Kidney capillary endothelial cell (primary cell): ENCODE measurements at regions not wholly inside any gene's neighbourhood (a gene's known extent, or its start where the extent isn't known, plus 50 kb on each side); places are given as distances from the start of the nearest gene placed in this dataset.
"Not testable (repeated sequence)": the region's sequence is repeated elsewhere in the genome, so short reads cannot be mapped to it uniquely, and the experiment has no call there.

ENCODE experiments used
- DNase-seq: peaks from one replicate; pipeline ENCODE4 v3.0.0-alpha.2; 2018; ENCODE audit warnings: low spot score

- DNase-seq, result no peak
Measured at GRCh38 chr13:63541336-63541735, 2125.7 kb upstream of the PCDH20 start.

DNA sequence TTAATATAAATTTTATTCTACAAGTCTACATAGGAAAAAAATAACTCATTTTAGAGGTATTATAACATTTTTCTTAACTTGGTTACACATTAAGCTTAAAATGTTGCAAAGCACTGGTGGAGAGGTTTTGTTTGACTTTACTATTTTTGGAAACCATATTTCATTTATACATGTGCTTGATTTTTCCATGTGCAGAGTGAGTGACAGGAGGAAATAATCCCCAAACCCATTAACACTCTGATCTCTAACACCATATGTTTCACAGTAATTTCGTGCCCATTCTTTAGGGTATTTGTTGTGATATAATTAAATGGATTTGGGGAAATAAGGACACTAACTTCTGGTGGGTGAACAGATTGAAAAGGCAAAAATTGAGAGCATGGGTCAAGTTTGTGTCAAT, 2124.4 kb upstream of the PCDH20 start:
- DNase-seq, result no peak

- no peak for DNase-seq
Measured at GRCh38 chr13:63517371-63517770, 2101.7 kb upstream of the PCDH20 start.

GRCh38 chr13:63516124-63516523, 2100.5 kb upstream of the PCDH20 start:
- no peak for DNase-seq

GRCh38 chr13:63514886-63515285, 2099.2 kb upstream of the PCDH20 start:
- DNase-seq, result no peak

- no peak for DNase-seq
Measured at GRCh38 chr13:63512095-63512494, 2096.4 kb upstream of the PCDH20 start.

GRCh38 chr13:63501702-63502101, 2086.1 kb upstream of the PCDH20 start:
- DNase-seq, result no peak

- no peak for DNase-seq
Measured at GRCh38 chr13:63497601-63498000, 2082.0 kb upstream of the PCDH20 start.

GRCh38 chr13:63492604-63493003, 2077.0 kb upstream of the PCDH20 start:
- no peak for DNase-seq

DNA sequence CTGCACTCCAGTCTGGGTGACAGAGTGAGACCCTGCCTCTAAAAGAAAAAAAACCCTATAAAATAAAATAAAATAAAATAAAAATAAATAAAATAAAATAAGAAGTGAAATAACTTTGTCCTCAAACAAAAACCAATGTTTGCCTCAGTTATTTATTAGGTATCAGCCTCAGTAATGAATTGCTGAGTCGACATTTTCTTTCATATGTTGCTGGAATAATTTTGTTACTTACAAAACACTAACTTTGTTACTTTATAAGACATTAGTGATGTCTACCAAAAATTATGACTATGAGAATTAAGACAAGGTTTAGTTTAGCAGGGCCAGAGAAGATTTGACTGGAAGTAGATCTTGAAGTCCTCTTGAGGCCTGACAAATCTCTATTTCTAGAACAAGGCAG, 2074.5 kb upstream of the PCDH20 start:
- no peak for DNase-seq

DNA sequence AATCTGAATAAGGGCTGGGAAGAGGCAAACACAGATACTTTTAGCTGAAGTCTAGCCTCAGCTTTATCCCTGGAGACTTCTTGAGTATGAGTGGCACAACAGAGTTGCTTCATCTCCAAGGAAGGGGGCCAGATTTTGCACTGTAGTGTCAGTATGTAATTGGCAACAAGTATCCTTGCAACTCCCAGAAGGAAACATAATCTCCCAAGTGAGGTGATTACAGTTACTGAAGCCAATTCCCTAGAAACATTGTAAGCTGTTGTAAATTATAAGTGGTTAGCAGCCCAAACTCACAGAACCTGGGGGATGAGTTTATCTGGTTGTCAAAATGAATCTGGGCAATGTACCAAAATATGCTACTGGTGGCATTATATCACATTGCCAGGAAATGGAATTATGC, 2065.7 kb upstream of the PCDH20 start:
- no peak for DNase-seq

- no peak for DNase-seq
Measured at GRCh38 chr13:63472711-63473110, 2057.1 kb upstream of the PCDH20 start.

DNA sequence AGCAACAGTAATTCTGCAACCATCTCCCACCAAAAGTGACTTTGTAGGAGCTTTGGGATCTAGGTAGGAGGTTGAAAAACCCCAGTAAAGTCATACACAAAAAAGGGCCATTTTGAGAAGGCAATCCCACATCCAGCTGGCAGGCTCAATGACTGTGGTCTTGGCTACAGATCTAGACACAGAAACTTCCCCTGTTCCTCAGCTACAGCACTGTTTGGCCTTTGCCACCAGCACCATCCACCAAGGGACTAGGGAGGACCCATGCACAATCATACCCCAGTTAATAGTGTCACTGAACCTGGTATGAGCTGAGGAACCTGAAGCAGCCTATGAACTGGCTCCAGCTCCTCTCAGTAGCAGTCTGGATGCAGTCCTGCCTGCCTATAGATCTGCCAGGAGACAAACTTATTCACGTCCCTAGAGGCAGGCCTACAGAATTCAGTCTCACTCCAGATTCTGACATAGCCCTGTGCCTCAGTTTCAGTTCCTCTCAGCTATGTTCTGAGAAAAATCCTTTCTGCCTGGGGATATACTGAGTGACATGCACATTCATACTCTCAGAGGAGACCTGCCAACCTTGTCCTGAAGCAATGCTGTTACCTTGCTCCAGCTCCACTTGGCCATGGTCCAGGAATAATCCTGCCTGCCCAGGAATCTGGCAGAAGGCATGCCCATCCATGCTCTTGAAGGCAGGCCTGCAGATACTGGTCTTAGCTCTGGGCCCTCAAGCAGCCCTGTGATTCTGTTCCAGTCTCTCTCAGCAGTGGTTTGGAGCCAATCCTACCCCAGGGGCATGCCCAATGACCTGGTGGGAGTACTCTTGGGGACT, 2048.3 kb upstream of the PCDH20 start:
- DNase-seq, result no peak

DNA sequence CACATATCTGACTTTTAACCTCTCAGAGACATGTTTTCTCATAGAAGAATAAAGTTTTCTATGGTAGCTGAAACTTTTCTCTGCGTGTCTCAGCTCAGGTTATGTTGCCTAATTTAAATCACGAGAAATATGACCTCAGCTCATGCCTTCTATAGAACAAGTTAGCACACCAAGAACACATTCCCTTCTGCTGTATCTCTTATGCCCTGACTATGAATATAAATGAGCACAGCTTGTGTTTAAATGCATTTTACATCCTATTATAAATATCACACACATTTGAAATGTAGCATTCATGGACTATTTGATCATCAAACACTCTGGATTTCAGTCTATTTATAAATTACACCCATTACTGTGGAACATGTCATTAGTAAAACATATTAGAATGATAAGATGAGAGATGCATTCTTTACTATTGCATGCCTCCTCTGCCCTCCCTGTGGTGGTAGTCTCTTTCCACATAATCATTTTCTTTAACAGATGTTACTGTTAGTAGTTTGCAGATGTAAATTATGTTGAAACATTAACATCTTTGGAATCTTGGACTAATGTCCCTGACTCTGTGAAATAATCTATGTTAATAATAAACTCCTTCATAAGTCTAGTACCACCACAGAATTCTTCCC, 2044.9 kb upstream of the PCDH20 start:
- DNase-seq, result no peak

- DNase-seq, result no peak
Measured at GRCh38 chr13:63457186-63457585, 2041.5 kb upstream of the PCDH20 start.

DNA sequence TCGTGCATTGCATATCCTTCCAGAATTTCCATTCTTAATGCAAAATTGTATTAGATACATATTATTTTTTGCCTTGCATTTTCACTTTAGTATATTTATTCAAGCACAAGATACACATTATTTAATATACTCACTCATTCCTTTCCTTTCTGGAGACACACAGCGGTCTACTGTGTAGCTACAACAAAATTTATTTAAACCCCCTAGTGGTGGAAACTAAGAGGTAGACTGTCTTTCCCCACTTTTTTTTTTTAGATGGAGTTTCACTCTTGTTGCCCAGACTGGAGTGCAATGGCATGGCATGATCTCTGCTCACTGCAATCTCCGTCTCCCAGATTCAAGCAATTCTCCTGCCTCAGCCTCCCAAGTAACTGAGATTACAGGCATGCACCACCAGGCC, 2040.3 kb upstream of the PCDH20 start:
- no peak for DNase-seq

- DNase-seq, result no peak
Measured at GRCh38 chr13:63449550-63449949, 2033.9 kb upstream of the PCDH20 start.

- no peak for DNase-seq
Measured at GRCh38 chr13:63448692-63449091, 2033.0 kb upstream of the PCDH20 start.

- no peak for DNase-seq
Measured at GRCh38 chr13:63446329-63446728, 2030.7 kb upstream of the PCDH20 start.

- not testable (repeated sequence) for DNase-seq
Measured at GRCh38 chr13:63444225-63444624, 2028.6 kb upstream of the PCDH20 start.

DNA sequence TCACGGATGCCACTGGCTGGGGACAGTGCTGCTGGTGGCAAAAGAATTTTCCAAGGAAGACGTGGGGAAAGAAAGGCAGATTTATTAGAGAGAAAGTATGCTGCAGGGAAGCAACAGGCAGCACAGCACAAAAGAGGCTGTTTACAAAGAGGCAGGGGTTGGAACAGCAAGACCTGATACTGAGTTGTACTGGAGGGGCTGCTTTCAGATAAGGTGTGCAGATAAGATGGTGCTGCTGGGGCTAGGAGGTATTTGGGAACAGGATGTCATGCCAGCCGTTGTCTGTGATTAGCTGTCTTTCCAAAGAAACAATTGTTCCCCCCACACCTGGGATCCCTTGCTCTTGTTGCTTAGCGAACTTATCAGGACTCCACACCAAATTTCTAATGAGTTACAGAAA, 2023.3 kb upstream of the PCDH20 start:
- DNase-seq, result no peak

- no peak for DNase-seq
Measured at GRCh38 chr13:63436325-63436668, 2020.6 kb upstream of the PCDH20 start.

GRCh38 chr13:63435667-63436324, 2020.1 kb upstream of the PCDH20 start:
- no peak for DNase-seq
